HG03558 (cell line): ENCODE measurements at regions not wholly inside any gene's neighbourhood (a gene's known extent, or its start where the extent isn't known, plus 50 kb on each side); places are given as distances from the start of the nearest gene placed in this dataset.

Source experiments
- ATAC-seq: cut with Tn5 transposase; IDR thresholded peaks from one replicate; pipeline ENCODE4 v1.9.1; 2021; ENCODE audit warnings: moderate number of reproducible peaks; ENCODE audit not compliant: unreplicated experiment; ENCODE audit errors: extremely low read depth

GRCh38 chr7:94258418-94259300, 136.0 kb upstream of the COL1A2 start:
- no peak for ATAC-seq

GRCh38 chr7:94261067-94261466, 133.6 kb upstream of the COL1A2 start:
- ATAC-seq = no peak

- no peak for ATAC-seq
Measured at GRCh38 chr7:94264756-94265155, 129.9 kb upstream of the COL1A2 start.

GRCh38 chr7:94265456-94265855, 129.2 kb upstream of the COL1A2 start:
- no peak for ATAC-seq

- no peak for ATAC-seq
Measured at GRCh38 chr7:94266238-94266644, 128.5 kb upstream of the COL1A2 start.

GRCh38 chr7:94270772-94271171, 123.9 kb upstream of the COL1A2 start:
- ATAC-seq = no peak

GRCh38 chr7:94272821-94273583, 121.7 kb upstream of the COL1A2 start:
- no peak for ATAC-seq

- ATAC-seq = no peak
Measured at GRCh38 chr7:94274828-94275227, 119.9 kb upstream of the COL1A2 start.

GRCh38 chr7:94276027-94276426, 118.7 kb upstream of the COL1A2 start:
- ATAC-seq = no peak

- no peak for ATAC-seq
Measured at GRCh38 chr7:94276795-94277194, 117.9 kb upstream of the COL1A2 start.

- ATAC-seq = no peak
Measured at GRCh38 chr7:94277236-94277635, 117.5 kb upstream of the COL1A2 start.

- no peak for ATAC-seq
Measured at GRCh38 chr7:94280851-94281250, 113.8 kb upstream of the COL1A2 start.

GRCh38 chr7:94284104-94284503, 110.6 kb upstream of the COL1A2 start:
- no peak for ATAC-seq

GRCh38 chr7:94286111-94286510, 108.6 kb upstream of the COL1A2 start:
- ATAC-seq = no peak

GRCh38 chr7:94288096-94288495, 106.6 kb upstream of the COL1A2 start:
- ATAC-seq = no peak

GRCh38 chr7:94289071-94289470, 105.6 kb upstream of the COL1A2 start:
- ATAC-seq = no peak

- no peak for ATAC-seq
Measured at GRCh38 chr7:94294471-94295131, 100.1 kb upstream of the COL1A2 start.

GRCh38 chr7:94295850-94296249, 98.8 kb upstream of the COL1A2 start:
- ATAC-seq = no peak

- ATAC-seq = no peak
Measured at GRCh38 chr7:94296881-94297280, 97.8 kb upstream of the COL1A2 start.

- no peak for ATAC-seq
Measured at GRCh38 chr7:94297397-94297838, 97.3 kb upstream of the COL1A2 start.

- ATAC-seq = no peak
Measured at GRCh38 chr7:94298943-94299342, 95.8 kb upstream of the COL1A2 start.
